ENCODE measurements at regions not wholly inside any gene's neighbourhood (a gene's known extent, or its start where the extent isn't known, plus 50 kb on each side); places are given as distances from the start of the nearest gene placed in this dataset.

- no peak overlapping the region for H3K4me2 ChIP-seq (ENCODE audit: low read depth, low read length, poor library complexity, severe bottlenecking)
- 0 out of 2 replicates have a peak overlapping the region, but pooled peaks have one; percentile 18 for H2AFZ ChIP-seq (ENCODE audit: low read length)
- no peaks in the 10 kb centered on the region for H4K20me1 ChIP-seq (ENCODE audit: insufficient read depth, low read length, poor library complexity, severe bottlenecking)
- H3K9me3 ChIP-seq (ENCODE audit: insufficient read depth, low read depth, low read length): no peaks in the 10 kb centered on the region
- no peaks in the 10 kb centered on the region for H3K79me2 ChIP-seq (ENCODE audit: insufficient read depth, low read length)
- H3K9me2 ChIP-seq (replicated peaks; ENCODE audit: low read depth, low read length): no peaks in the 10 kb centered on the region
- no peak for TF ChIP-seq EZH2phosphoT487 (IDR thresholded peaks at IDR 0.05; ENCODE audit: borderline replicate concordance)
- no peak for TF ChIP-seq CTCF (conservative IDR thresholded peaks at IDR 0.05; ENCODE audit: low read length)
- no peak overlapping the region for H3K9ac ChIP-seq (ENCODE audit: low read depth, low read length, poor library complexity, severe bottlenecking)
- H3K36me3 ChIP-seq (ENCODE audit: insufficient read depth, low read length): no peaks in the 10 kb centered on the region
- no peak overlapping the region for H3K4me3 ChIP-seq (ENCODE audit: low read length, poor library complexity, severe bottlenecking)
- no peaks in the 10 kb centered on the region for H3F3A ChIP-seq (ENCODE audit: low read depth)
- no peaks in the 10 kb centered on the region for H3K27me3 ChIP-seq (ENCODE audit: insufficient read depth, low read length, poor library complexity, severe bottlenecking)
- H3K4me1 ChIP-seq (ENCODE audit: insufficient read depth, low read length, poor library complexity, severe bottlenecking): peaks cover 31% of the 10 kb centered on the region
These were observed 135.8 kb upstream of the ABCB5 start for GRCh38 chr7:20479706-20480105.

- Histone ChIP-seq H3K79me2 (ENCODE audit: insufficient read depth, low read length) (no peaks in the 10 kb centered on the region), H2AFZ (ENCODE audit: low read length) (no peak overlapping the region), H3K27me3 (ENCODE audit: insufficient read depth, low read length, poor library complexity, severe bottlenecking) (no peaks in the 10 kb centered on the region), H3K4me1 (ENCODE audit: insufficient read depth, low read length, poor library complexity, severe bottlenecking) (peaks cover 19% of the 10 kb centered on the region), H3K9me3 (ENCODE audit: insufficient read depth, low read depth, low read length) (peaks cover 2% of the 10 kb centered on the region; the same call in 1 of the 2 replicates), H3K36me3 (ENCODE audit: insufficient read depth, low read length) (no peaks in the 10 kb centered on the region), H4K20me1 (ENCODE audit: insufficient read depth, low read length, poor library complexity, severe bottlenecking) (no peaks in the 10 kb centered on the region), H3K4me2 (ENCODE audit: low read depth, low read length, poor library complexity, severe bottlenecking) (no peak overlapping the region), H3K9me2 (replicated peaks; ENCODE audit: low read depth, low read length) (no peaks in the 10 kb centered on the region), H3K4me3 (ENCODE audit: low read length, poor library complexity, severe bottlenecking) (no peak overlapping the region), H3K9ac (ENCODE audit: low read depth, low read length, poor library complexity, severe bottlenecking) (no peak overlapping the region), H3F3A (ENCODE audit: low read depth) (no peaks in the 10 kb centered on the region)
- TF ChIP-seq CTCF (conservative IDR thresholded peaks at IDR 0.05; ENCODE audit: low read length) (no peak), EZH2phosphoT487 (IDR thresholded peaks at IDR 0.05; ENCODE audit: borderline replicate concordance) (no peak)
These were observed 133.4 kb upstream of the ABCB5 start for GRCh38 chr7:20482071-20482470.

GRCh38 chr7:20484356-20484755 lies 131.1 kb upstream of the ABCB5 start:
- Histone ChIP-seq H3K4me1 (ENCODE audit: insufficient read depth, low read length, poor library complexity, severe bottlenecking) (peaks cover 19% of the 10 kb centered on the region), H4K20me1 (ENCODE audit: insufficient read depth, low read length, poor library complexity, severe bottlenecking) (no peaks in the 10 kb centered on the region), H3K4me2 (ENCODE audit: low read depth, low read length, poor library complexity, severe bottlenecking) (peak overlapping the region; percentile 36), H3K36me3 (ENCODE audit: insufficient read depth, low read length) (no peaks in the 10 kb centered on the region), H3K27me3 (ENCODE audit: insufficient read depth, low read length, poor library complexity, severe bottlenecking) (no peaks in the 10 kb centered on the region), H3K9me2 (replicated peaks; ENCODE audit: low read depth, low read length) (no peaks in the 10 kb centered on the region), H3F3A (ENCODE audit: low read depth) (no peaks in the 10 kb centered on the region), H3K9ac (ENCODE audit: low read depth, low read length, poor library complexity, severe bottlenecking) (no peak overlapping the region), H2AFZ (ENCODE audit: low read length) (no peak overlapping the region), H3K4me3 (ENCODE audit: low read length, poor library complexity, severe bottlenecking) (no peak overlapping the region), H3K9me3 (ENCODE audit: insufficient read depth, low read depth, low read length) (peaks cover 19% of the 10 kb centered on the region; the same call in 1 of the 2 replicates), H3K79me2 (ENCODE audit: insufficient read depth, low read length) (no peaks in the 10 kb centered on the region)
- TF ChIP-seq EZH2phosphoT487 (IDR thresholded peaks at IDR 0.05; ENCODE audit: borderline replicate concordance) (no peak), CTCF (conservative IDR thresholded peaks at IDR 0.05; ENCODE audit: low read length) (no peak)

All from Loucy (cell line).